MV-4-11 (cell line): ENCODE measurements at regions not wholly inside any gene's neighbourhood (a gene's known extent, or its start where the extent isn't known, plus 50 kb on each side); places are given as distances from the start of the nearest gene placed in this dataset.

Source experiments
- DNase-seq: peaks from one replicate; lab custom pipeline; 2025; lab: John Stamatoyannopoulos, UW

DNA sequence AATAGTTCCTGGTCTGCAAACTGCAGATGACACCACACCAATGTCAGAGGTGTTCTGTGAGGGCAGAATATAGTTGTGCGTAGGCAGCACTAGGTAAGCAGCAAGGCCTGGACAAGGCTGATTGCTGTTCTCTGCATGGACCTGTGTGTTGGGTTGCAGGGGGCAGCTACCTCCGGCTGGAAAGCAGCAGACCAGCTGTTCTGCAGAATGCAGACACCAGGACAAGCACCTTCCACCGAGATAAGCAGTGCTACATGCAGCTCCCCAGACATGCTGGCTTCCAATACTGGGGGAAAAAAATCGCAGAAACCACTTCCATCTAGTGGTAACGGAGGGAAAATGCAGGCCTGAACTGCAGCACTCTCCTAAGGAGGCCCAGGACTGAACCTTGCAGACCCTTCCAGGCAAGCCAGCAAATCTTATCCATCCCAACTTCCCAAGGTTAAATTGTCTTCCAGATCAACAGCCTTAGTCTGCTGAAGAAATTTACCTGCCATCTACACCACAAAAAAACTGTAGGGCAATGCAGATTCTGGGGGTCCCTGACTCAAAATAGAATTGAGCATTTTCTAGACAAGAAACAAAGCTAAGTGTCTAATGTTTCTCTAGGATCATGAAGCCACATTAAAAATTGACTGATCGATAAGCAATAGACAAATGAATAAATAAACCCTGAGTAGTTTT, 50.5 kb upstream of the COBL start:
- no peak for DNase-seq
